Vagina (tissue), 2 donors: ENCODE measurements at regions not wholly inside any gene's neighbourhood (a gene's known extent, or its start where the extent isn't known, plus 50 kb on each side); places are given as distances from the start of the nearest gene placed in this dataset.

ENCODE experiments used
- CTCF ChIP-seq, 3 experiments: fragments of 450-650 bp in 2 of 3; fragments of 200-600 bp in 1 of 3; sonication (generic) in 1 of 3; IDR thresholded peaks; one replicate each; pipeline ENCODE4 v1.5.1; 2017 to 2019; ENCODE audit warnings: antibody characterized with exemption in 3 of 3, mild to moderate bottlenecking in 2 of 3, moderate library complexity in 2 of 3
- POLR2AphosphoS5 ChIP-seq, 2 donors: sonication (generic); formaldehyde crosslinking; IDR thresholded peaks; one replicate each; pipeline ENCODE4 v1.9.0; 2017; ENCODE audit warnings: antibody characterized with exemption in 2 of 2, mild to moderate bottlenecking in 2 of 2, low read depth in 1 of 2; ENCODE audit not compliant: insufficient read depth in 1 of 2

- TF ChIP-seq CTCF (IDR thresholded peaks at IDR 0.05) (no peak), POLR2AphosphoS5 (IDR thresholded peaks at IDR 0.05; ENCODE audit: insufficient read depth in 1 of 2, low read depth in 1 of 2) (no peak)
Observed at GRCh38 chr6:139932671-139933070, 558.2 kb upstream of the CITED2 start.
